Lung (tissue), 11 donors: ENCODE measurements at regions not wholly inside any gene's neighbourhood (a gene's known extent, or its start where the extent isn't known, plus 50 kb on each side); places are given as distances from the start of the nearest gene placed in this dataset.

Source experiments
- ATAC-seq: fragments of 200-7000 bp; cut with Tn5 transposase; one replicate; pipeline ENCODE4 v1.9.1; 2020; ENCODE audit warnings: moderate number of reproducible peaks; ENCODE audit not compliant: insufficient read depth, low FRiP score
- DNase-seq, 3 donors: peaks; one replicate each; pipeline ENCODE4 v3.0.0-alpha.2; 2013 to 2017
- H3K27ac ChIP-seq, 2 donors: one replicate each; pipeline ENCODE4 v1.5.1; 2013; ENCODE audit warnings: mild to moderate bottlenecking in 2 of 2, moderate library complexity in 2 of 2, control low read depth in 1 of 2, inconsistent platforms in 1 of 2, low read depth in 1 of 2, low read length in 1 of 2
- H3K27me3 ChIP-seq, 3 donors: one replicate each; pipeline ENCODE4 v1.5.1; 2013; ENCODE audit warnings: low read length in 2 of 3; ENCODE audit not compliant: control insufficient read depth in 3 of 3, insufficient read depth in 3 of 3
- H3K36me3 ChIP-seq, 4 donors: one replicate each; pipeline ENCODE4 v1.5.1; 2013; ENCODE audit warnings: low read length in 4 of 4, mild to moderate bottlenecking in 1 of 4, moderate library complexity in 1 of 4; ENCODE audit not compliant: control insufficient read depth in 4 of 4, insufficient read depth in 4 of 4
- H3K4me1 ChIP-seq, 5 donors: one replicate each; pipeline ENCODE4 v1.5.1; 2013; ENCODE audit warnings: low read length in 5 of 5, mild to moderate bottlenecking in 2 of 5, moderate library complexity in 1 of 5; ENCODE audit not compliant: control insufficient read depth in 5 of 5, insufficient read depth in 5 of 5
- H3K4me3 ChIP-seq: one replicate; pipeline ENCODE4 v1.5.1; 2013; ENCODE audit warnings: mild to moderate bottlenecking, control low read depth, moderate library complexity
- H3K9ac ChIP-seq, 2 donors: one replicate each; pipeline ENCODE4 v1.5.1; 2013; ENCODE audit warnings: low read length in 2 of 2, control low read depth in 1 of 2; ENCODE audit not compliant: insufficient read depth in 1 of 2
- H3K9me3 ChIP-seq, 4 donors: one replicate each; pipeline ENCODE4 v1.5.1; 2013; ENCODE audit warnings: low read length in 3 of 4, mild to moderate bottlenecking in 1 of 4, moderate library complexity in 1 of 4; ENCODE audit not compliant: control insufficient read depth in 4 of 4, insufficient read depth in 3 of 4
- WGBS, 2 donors: extraction: QIAGEN DNeasy Blood & Tissue Kit; methylation state at CpG; one replicate each; pipeline ENCODE4 v1.1.7; 2013; 5-methylcytosine and 5-hydroxymethylcytosine counted together
- TF ChIP-seq, protein P1 (sequence below): IDR thresholded peaks from 2 replicates; pipeline ENCODE4 v1.5.1; 2012; ENCODE audit warnings: mild to moderate bottlenecking; ENCODE audit errors: control extremely low read depth, extremely low read depth
- donor health status: control.
- donor health status: control.
- donor health status: Bipolar disorder and iron deficiency.
- donor health status: healthy.
- donor health status: DM: yes; HTN: yes; CAD: no.

DNA sequence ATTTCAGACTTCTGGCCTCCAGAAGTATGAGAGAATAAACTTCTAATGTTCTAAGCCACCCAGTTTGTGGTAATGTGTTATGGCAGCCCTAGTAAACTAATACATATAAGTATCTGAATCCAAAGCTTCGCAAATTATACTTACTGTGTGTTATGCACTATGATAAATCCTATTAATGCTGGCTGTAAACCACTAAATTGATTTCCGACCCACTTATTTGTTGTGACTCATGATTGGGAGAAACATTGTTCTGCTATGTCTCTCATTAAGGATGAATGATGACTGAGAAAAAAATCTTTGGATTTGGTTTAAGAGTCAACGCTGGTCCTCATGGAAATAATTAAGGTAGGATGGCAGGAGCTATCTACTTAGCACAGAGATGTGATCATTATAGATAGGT, 62.0 kb downstream of the FZD4 start:
- WGBS, 2 donors, result 94 to 98% methylated on average over 3 of the region's 3 CpGs
- DNase-seq (no peak), ATAC-seq (no peak)
- H3K9me3 ChIP-seq, result no peaks in the 10 kb centered on the region
- no peak overlapping the region for H3K9ac ChIP-seq
- no peak overlapping the region for H3K4me3 ChIP-seq
- H3K27me3 ChIP-seq, result no peaks in the 10 kb centered on the region
- H3K4me1 ChIP-seq, result peaks cover 0 to 7% (median 0%) of the 10 kb centered on the region in 5 donors
- no peak overlapping the region for H3K27ac ChIP-seq
- H3K36me3 ChIP-seq, result peaks cover 0 to 3% (median 0%) of the 10 kb centered on the region in 4 donors
- TF ChIP-seq, protein P1, sequence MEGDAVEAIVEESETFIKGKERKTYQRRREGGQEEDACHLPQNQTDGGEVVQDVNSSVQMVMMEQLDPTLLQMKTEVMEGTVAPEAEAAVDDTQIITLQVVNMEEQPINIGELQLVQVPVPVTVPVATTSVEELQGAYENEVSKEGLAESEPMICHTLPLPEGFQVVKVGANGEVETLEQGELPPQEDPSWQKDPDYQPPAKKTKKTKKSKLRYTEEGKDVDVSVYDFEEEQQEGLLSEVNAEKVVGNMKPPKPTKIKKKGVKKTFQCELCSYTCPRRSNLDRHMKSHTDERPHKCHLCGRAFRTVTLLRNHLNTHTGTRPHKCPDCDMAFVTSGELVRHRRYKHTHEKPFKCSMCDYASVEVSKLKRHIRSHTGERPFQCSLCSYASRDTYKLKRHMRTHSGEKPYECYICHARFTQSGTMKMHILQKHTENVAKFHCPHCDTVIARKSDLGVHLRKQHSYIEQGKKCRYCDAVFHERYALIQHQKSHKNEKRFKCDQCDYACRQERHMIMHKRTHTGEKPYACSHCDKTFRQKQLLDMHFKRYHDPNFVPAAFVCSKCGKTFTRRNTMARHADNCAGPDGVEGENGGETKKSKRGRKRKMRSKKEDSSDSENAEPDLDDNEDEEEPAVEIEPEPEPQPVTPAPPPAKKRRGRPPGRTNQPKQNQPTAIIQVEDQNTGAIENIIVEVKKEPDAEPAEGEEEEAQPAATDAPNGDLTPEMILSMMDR, result no peak
